ENCODE measurements at regions not wholly inside any gene's neighbourhood (a gene's known extent, or its start where the extent isn't known, plus 50 kb on each side); places are given as distances from the start of the nearest gene placed in this dataset.
"Not testable (repeated sequence)": the region's sequence is repeated elsewhere in the genome, so short reads cannot be mapped to it uniquely, and the experiment has no call there.

DNA sequence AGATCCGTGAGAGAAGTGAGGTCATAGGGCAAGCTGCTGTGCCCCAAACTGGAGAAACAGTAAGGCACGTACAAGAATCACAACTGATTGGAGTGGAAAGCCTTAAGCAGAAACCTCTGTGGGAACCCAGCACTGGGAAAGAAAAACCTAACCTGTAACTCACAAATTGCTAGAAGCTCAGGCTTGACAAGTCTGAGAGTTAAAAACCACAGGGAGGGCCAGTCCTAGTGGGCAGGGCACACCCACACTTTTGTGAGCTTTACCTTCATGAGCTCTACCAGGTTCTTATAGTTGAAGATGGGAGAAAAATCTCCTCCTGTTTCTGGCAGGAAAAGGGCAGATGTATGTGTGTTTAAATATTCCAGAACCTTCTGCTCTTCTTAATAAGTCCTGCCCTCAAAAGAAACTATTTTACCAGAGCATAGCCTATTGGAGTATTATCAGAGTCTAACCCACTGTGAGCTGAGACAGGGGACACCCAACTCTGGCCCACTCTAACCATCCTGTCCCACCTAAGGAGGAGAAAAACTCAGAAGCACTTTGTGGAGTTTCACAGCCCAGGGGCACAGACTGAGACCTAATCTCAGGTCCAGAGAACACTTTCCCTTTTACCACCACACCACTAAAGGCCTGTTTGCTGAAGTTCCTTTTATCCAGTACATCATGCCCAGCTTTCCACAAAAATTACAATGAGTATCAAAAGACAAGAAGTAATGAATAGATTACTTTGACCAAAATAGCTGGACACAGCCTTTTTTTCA lies 1265.7 kb upstream of the CHAC2 start:
- DNase-seq = no peak
- no peaks in the 10 kb centered on the region for H3K4me1 ChIP-seq (ENCODE audit: control insufficient read depth, insufficient read depth, low read length, poor library complexity, severe bottlenecking)
- H3K9me3 ChIP-seq (ENCODE audit: control insufficient read depth, low read length) = no peaks in the 10 kb centered on the region
- H3K27me3 ChIP-seq (replicated peaks; ENCODE audit: control insufficient read depth, insufficient read depth, low read length, poor library complexity, severe bottlenecking) = no peaks in the 10 kb centered on the region
- no peaks in the 10 kb centered on the region for H3K36me3 ChIP-seq (ENCODE audit: control insufficient read depth, insufficient read depth, low read length)
- no peak overlapping the region for H3K27ac ChIP-seq (ENCODE audit: insufficient read depth, low read length, poor library complexity, severe bottlenecking)
- H3K4me3 ChIP-seq (ENCODE audit: insufficient read depth, low read depth, low read length, poor library complexity, severe bottlenecking) = no peak overlapping the region

DNA sequence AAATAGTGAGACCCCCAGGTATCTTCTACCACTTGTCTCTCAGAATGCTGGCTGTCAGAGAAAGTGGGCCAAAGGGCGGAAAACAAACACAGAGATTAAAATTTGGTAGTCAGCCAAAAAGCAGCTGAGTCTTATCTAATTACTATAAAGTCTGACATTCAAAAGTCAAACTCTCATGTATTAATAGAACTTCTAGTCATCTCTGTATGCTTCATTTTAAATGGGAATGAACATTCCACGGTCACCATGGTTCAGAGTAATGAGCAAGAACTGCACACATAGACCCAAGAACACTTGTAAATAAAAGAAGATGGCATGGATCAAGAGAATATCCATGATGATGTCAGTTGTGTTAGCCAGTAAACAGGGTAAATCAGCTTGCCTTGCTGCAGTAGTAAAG lies 1267.0 kb upstream of the CHAC2 start:
- Histone ChIP-seq H3K27me3 (replicated peaks; ENCODE audit: control insufficient read depth, insufficient read depth, low read length, poor library complexity, severe bottlenecking) (no peaks in the 10 kb centered on the region), H3K4me3 (ENCODE audit: insufficient read depth, low read depth, low read length, poor library complexity, severe bottlenecking) (no peak overlapping the region), H3K27ac (ENCODE audit: insufficient read depth, low read length, poor library complexity, severe bottlenecking) (no peak overlapping the region), H3K9me3 (ENCODE audit: control insufficient read depth, low read length) (no peaks in the 10 kb centered on the region), H3K36me3 (ENCODE audit: control insufficient read depth, insufficient read depth, low read length) (no peaks in the 10 kb centered on the region), H3K4me1 (ENCODE audit: control insufficient read depth, insufficient read depth, low read length, poor library complexity, severe bottlenecking) (no peaks in the 10 kb centered on the region)
- no peak for DNase-seq

DNA sequence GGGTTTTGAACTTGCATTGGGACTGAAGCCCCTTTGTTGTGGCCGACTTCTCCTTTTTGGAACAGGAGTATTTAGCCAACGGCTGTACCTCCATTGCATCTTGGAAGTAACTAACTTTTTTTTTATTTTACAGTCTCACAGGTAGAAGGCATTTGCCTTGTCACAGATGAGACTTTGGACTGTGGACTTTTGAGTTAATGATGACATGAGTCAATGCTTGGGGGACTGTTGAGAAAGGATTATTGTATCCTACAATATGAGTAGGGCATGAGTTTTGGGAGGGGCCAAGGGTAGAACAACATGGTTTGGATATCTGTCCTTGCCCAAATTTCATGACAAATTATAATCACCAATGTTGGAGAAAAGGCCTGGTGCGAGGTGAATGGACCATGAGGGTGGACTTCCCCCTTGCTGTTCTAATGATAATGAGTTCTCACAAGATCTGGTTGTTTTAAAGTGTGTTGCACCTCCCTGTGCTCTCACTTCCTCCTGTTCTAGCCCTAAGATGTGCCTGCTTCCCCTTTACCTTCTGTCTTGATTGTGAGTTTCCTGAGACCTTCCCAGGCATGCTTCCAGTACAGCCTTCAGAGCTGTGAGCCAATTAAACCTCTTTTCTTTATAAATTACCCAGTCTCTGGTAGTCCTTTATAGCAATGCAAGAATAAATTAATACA lies 1269.4 kb upstream of the CHAC2 start:
- Histone ChIP-seq H3K4me1 (ENCODE audit: control insufficient read depth, insufficient read depth, low read length, poor library complexity, severe bottlenecking) (no peaks in the 10 kb centered on the region), H3K9me3 (ENCODE audit: control insufficient read depth, low read length) (no peaks in the 10 kb centered on the region), H3K36me3 (ENCODE audit: control insufficient read depth, insufficient read depth, low read length) (no peaks in the 10 kb centered on the region), H3K4me3 (ENCODE audit: insufficient read depth, low read depth, low read length, poor library complexity, severe bottlenecking) (no peak overlapping the region), H3K27me3 (replicated peaks; ENCODE audit: control insufficient read depth, insufficient read depth, low read length, poor library complexity, severe bottlenecking) (no peaks in the 10 kb centered on the region), H3K27ac (ENCODE audit: insufficient read depth, low read length, poor library complexity, severe bottlenecking) (no peak overlapping the region)
- no peak for DNase-seq

DNA sequence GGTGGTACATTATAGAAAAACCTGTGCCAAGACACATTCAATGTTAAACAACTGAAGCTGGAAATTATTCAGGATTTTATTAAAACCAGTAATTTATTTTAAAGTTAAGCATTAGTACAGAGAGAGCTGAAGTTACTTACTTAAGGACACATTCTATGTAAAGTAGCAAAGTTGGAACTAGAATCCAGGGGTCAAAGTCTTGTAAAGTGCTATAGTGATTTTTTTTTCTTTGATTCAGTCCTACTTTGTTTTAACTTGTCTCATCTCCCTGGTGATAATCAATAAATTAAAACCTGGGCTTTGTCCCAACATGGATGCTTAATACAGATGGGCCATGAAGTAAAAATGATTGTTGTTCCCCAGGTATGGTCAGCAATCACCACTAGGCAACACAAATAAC lies 1271.8 kb upstream of the CHAC2 start:
- H3K27me3 ChIP-seq (replicated peaks; ENCODE audit: control insufficient read depth, insufficient read depth, low read length, poor library complexity, severe bottlenecking) = no peaks in the 10 kb centered on the region
- H3K27ac ChIP-seq (ENCODE audit: insufficient read depth, low read length, poor library complexity, severe bottlenecking) = no peak overlapping the region
- no peak overlapping the region for H3K4me3 ChIP-seq (ENCODE audit: insufficient read depth, low read depth, low read length, poor library complexity, severe bottlenecking)
- H3K9me3 ChIP-seq (ENCODE audit: control insufficient read depth, low read length) = no peaks in the 10 kb centered on the region
- H3K36me3 ChIP-seq (ENCODE audit: control insufficient read depth, insufficient read depth, low read length) = no peaks in the 10 kb centered on the region
- no peaks in the 10 kb centered on the region for H3K4me1 ChIP-seq (ENCODE audit: control insufficient read depth, insufficient read depth, low read length, poor library complexity, severe bottlenecking)
- no peak for DNase-seq

DNA sequence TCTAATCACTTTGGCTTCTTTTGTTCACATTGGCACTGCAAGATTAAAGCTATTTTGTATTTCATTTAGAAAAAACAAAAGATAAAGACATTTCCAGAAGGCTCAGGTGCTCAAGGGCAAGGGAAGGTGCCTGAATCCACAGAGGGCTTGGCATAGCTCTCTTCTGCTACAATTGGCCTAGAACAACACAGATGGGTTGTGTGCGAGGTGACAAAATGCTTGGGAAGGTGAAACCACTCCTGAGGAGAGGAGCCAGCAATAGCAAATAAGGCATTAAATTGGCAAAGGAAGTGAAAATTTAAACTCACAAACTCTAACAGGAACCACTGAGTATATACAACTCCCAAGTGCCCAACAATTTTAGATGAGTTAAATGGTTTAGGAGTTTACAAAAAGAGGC lies 1290.4 kb upstream of the CHAC2 start:
- no peak for DNase-seq
- H3K27ac ChIP-seq (ENCODE audit: insufficient read depth, low read length, poor library complexity, severe bottlenecking) = no peak overlapping the region
- no peaks in the 10 kb centered on the region for H3K4me1 ChIP-seq (ENCODE audit: control insufficient read depth, insufficient read depth, low read length, poor library complexity, severe bottlenecking)
- no peaks in the 10 kb centered on the region for H3K9me3 ChIP-seq (ENCODE audit: control insufficient read depth, low read length)
- no peaks in the 10 kb centered on the region for H3K27me3 ChIP-seq (replicated peaks; ENCODE audit: control insufficient read depth, insufficient read depth, low read length, poor library complexity, severe bottlenecking)
- no peak overlapping the region for H3K4me3 ChIP-seq (ENCODE audit: insufficient read depth, low read depth, low read length, poor library complexity, severe bottlenecking)
- no peaks in the 10 kb centered on the region for H3K36me3 ChIP-seq (ENCODE audit: control insufficient read depth, insufficient read depth, low read length)

DNA sequence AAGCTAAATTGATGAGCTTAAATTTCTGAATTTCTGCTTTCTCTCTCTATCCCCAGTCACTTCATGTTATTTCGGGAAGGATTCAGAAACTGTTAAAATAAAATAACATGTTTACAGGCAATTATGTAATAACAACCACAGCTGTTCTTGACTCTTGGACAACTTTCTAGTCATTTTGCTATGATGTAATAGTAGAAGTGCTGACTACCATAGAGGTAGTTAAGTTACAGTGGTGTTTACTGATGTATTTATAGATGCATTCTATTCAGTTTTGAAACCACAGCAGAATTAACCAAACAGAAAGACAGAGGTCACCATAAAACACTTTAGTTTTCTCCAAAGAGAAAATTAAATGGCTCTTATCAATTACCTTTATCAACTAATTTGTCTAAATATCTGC lies 1292.0 kb upstream of the CHAC2 start:
- H3K4me3 ChIP-seq (ENCODE audit: insufficient read depth, low read depth, low read length, poor library complexity, severe bottlenecking) = no peak overlapping the region
- H3K27ac ChIP-seq (ENCODE audit: insufficient read depth, low read length, poor library complexity, severe bottlenecking) = no peak overlapping the region
- DNase-seq = no peak
- no peaks in the 10 kb centered on the region for H3K9me3 ChIP-seq (ENCODE audit: control insufficient read depth, low read length)
- no peaks in the 10 kb centered on the region for H3K4me1 ChIP-seq (ENCODE audit: control insufficient read depth, insufficient read depth, low read length, poor library complexity, severe bottlenecking)
- H3K36me3 ChIP-seq (ENCODE audit: control insufficient read depth, insufficient read depth, low read length) = no peaks in the 10 kb centered on the region
- H3K27me3 ChIP-seq (replicated peaks; ENCODE audit: control insufficient read depth, insufficient read depth, low read length, poor library complexity, severe bottlenecking) = no peaks in the 10 kb centered on the region

DNA sequence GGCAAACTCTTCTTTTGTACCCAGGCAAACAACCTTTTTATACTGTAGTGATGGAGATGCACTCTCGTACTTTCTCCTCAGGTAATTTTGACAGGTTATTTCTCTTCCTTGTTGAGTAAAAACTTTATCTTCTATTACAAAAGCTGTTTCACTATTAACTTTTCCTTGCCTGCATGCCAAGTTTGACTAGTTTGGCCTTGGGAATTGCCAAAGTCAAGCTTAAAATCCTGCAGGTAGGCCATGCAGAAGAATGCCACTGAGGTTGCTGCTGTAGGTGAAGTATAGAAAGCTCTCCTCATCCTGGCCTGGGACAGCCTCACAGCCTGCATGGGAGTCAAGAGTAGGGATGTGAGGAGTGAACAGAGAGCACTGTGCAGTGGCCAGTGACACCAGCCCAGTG lies 1293.5 kb upstream of the CHAC2 start:
- DNase-seq = no peak

DNA sequence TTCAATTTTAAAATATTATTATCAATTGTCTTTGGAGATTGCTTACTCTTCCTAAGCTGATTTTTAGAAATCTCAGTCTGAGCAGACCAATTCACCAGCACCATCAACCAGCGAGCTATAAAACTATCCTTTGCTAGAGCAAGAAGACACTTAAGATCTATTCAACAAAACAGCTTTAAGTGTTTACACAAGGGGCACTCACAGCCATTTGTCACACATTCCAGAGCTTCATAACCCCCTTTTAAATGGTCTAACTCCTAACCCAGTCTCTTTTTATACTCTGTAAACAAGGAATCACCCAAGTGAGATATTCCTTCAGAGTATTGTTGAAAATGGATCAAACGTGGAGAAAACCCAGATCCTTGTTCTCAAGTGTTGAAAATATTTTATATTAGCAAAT lies 1294.1 kb upstream of the CHAC2 start:
- Histone ChIP-seq H3K36me3 (ENCODE audit: control insufficient read depth, insufficient read depth, low read length) (no peaks in the 10 kb centered on the region), H3K27ac (ENCODE audit: insufficient read depth, low read length, poor library complexity, severe bottlenecking) (no peak overlapping the region), H3K4me3 (ENCODE audit: insufficient read depth, low read depth, low read length, poor library complexity, severe bottlenecking) (no peak overlapping the region), H3K9me3 (ENCODE audit: control insufficient read depth, low read length) (no peaks in the 10 kb centered on the region), H3K27me3 (replicated peaks; ENCODE audit: control insufficient read depth, insufficient read depth, low read length, poor library complexity, severe bottlenecking) (no peaks in the 10 kb centered on the region), H3K4me1 (ENCODE audit: control insufficient read depth, insufficient read depth, low read length, poor library complexity, severe bottlenecking) (no peaks in the 10 kb centered on the region)
- no peak for DNase-seq

More for the DNA sequence above, 1293.5 kb upstream of the CHAC2 start:
- Histone ChIP-seq H3K36me3 (ENCODE audit: control insufficient read depth, insufficient read depth, low read length) (no peaks in the 10 kb centered on the region), H3K4me1 (ENCODE audit: control insufficient read depth, insufficient read depth, low read length, poor library complexity, severe bottlenecking) (no peaks in the 10 kb centered on the region), H3K27me3 (replicated peaks; ENCODE audit: control insufficient read depth, insufficient read depth, low read length, poor library complexity, severe bottlenecking) (no peaks in the 10 kb centered on the region), H3K27ac (ENCODE audit: insufficient read depth, low read length, poor library complexity, severe bottlenecking) (no peak overlapping the region), H3K4me3 (ENCODE audit: insufficient read depth, low read depth, low read length, poor library complexity, severe bottlenecking) (no peak overlapping the region), H3K9me3 (ENCODE audit: control insufficient read depth, low read length) (no peaks in the 10 kb centered on the region)

DNA sequence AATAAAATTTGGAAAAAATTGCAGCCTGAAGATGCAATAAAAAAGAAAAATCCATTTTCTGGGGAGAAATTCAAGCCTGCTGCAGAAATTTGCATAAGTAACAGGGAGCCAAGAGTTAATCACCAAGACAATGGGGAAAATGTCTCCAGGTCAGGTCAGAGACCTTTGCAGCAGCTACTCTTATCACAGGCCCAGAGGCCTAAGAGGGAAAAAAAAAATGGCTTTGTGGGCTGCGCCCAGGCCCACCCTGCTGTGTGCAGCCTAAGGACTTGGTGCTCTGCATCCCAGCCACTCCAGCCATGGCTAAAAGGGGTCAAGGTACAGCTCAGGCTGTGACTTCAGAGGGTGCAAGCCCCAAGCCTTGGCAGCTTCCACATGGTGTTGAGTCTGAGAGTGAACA lies 1297.1 kb upstream of the CHAC2 start:
- not testable (repeated sequence) for H3K4me1 ChIP-seq (ENCODE audit: control insufficient read depth, insufficient read depth, low read length, poor library complexity, severe bottlenecking); H3K36me3 ChIP-seq (ENCODE audit: control insufficient read depth, insufficient read depth, low read length); H3K4me3 ChIP-seq (ENCODE audit: insufficient read depth, low read depth, low read length, poor library complexity, severe bottlenecking); H3K27ac ChIP-seq (ENCODE audit: insufficient read depth, low read length, poor library complexity, severe bottlenecking); H3K27me3 ChIP-seq (replicated peaks; ENCODE audit: control insufficient read depth, insufficient read depth, low read length, poor library complexity, severe bottlenecking); H3K9me3 ChIP-seq (ENCODE audit: control insufficient read depth, low read length); DNase-seq

DNA sequence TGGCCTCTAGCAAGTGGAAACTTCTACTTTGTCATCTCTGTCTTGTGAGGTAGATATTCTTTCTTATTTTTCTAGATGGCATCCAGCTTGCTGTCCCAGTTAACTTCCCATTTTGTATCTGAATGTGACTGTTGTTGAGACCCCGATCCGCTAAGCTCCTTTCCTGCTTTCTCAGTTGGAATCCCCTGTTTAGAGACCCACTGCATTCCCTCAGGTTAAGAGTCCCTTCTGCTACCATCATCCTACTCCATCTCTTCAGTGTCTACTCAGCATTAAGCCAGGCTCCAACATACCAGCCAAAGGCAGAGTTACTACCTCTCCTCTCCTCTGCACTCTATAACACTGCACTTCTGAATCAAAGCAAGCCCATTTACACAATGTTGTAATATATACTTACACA lies 1300.4 kb upstream of the CHAC2 start:
- H3K27me3 ChIP-seq (replicated peaks; ENCODE audit: control insufficient read depth, insufficient read depth, low read length, poor library complexity, severe bottlenecking) = no peaks in the 10 kb centered on the region
- H3K27ac ChIP-seq (ENCODE audit: insufficient read depth, low read length, poor library complexity, severe bottlenecking) = no peak overlapping the region
- H3K4me1 ChIP-seq (ENCODE audit: control insufficient read depth, insufficient read depth, low read length, poor library complexity, severe bottlenecking) = no peaks in the 10 kb centered on the region
- no peak overlapping the region for H3K4me3 ChIP-seq (ENCODE audit: insufficient read depth, low read depth, low read length, poor library complexity, severe bottlenecking)
- no peak for DNase-seq
- no peaks in the 10 kb centered on the region for H3K36me3 ChIP-seq (ENCODE audit: control insufficient read depth, insufficient read depth, low read length)
- no peaks in the 10 kb centered on the region for H3K9me3 ChIP-seq (ENCODE audit: control insufficient read depth, low read length)

Measured in effector memory CD4-positive, alpha-beta T cell (primary cell).